GM18951 (cell line): ENCODE measurements at regions not wholly inside any gene's neighbourhood (a gene's known extent, or its start where the extent isn't known, plus 50 kb on each side); places are given as distances from the start of the nearest gene placed in this dataset.

Source experiments
- POLR2A ChIP-seq: IDR thresholded peaks from 4 replicates; pipeline ENCODE4 v1.6.1; 2011; ENCODE audit warnings: mild to moderate bottlenecking; ENCODE audit not compliant: insufficient read length, insufficient read depth; ENCODE audit errors: extremely low read depth
- in situ Hi-C: fragments of 300-500 bp; cut with MboI; formaldehyde crosslinking; loops from one replicate; pipeline ENCODE4 v1.12.0; 2022; ENCODE audit warnings: low sequenced_read_pairs, mixed read lengths, inconsistent platforms; ENCODE audit not compliant: unreplicated experiment

DNA sequence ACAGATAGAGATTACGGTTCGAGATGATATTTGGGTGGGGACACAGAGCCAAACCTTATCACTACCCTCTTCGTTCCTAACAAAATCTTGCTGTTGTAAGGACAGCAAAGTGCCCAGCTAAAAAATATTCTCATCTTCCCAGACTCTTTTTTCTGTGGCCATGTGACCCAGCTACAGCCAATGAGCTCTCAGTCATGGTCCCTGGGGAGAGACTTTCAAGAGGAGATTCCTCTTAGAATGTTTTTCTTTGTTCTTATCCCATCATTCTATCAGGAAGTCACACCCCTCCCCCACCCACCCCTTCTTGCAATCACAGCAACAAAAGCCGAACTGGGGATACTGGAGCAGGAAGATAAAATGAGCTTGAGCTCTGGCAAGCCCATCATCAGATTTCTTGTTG lies 247.1 kb downstream of the CHRM3 start:
- in situ Hi-C loops, result no loop called here
- TF ChIP-seq POLR2A, result no peak

DNA sequence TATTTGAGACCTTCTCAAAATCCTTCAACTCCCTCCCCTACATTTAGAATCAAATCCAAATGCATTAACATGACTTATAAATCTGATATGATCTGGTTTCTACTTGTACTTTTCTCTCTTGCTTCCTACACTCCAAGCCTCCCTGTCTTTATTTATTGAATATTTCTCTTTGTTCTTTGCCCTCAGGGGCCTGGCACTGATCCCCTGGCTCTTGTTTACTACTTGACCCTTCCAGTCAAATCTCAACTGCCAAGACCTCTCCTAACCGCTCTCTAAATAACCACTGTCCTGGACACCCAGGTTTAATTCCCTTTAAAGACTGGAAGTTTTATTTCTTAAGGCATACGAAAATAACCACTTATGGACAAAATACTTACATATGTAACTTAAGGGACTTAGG lies 248.9 kb downstream of the CHRM3 start:
- in situ Hi-C loops, result no loop called here

DNA sequence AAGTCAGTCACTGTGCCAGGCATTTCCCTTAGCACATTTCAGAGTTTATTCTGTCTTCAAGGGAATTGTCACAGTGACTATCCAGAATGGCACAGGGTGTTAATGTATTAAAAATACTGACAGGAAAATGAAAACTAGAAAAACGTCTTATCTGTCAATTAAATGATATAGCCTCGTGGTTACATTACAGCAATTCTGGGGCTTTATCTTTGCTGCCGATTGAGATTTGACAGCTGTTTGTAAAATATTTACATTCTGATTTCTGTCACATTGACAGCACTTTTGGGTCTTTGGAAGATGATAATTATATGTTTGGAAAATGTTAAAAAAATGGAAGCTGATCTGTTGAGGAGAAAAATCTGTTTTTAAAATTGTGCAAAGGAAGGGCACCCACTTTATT lies 250.0 kb downstream of the CHRM3 start:
- in situ Hi-C loops, result no loop called here

More for the DNA sequence above, 248.9 kb downstream of the CHRM3 start:
- TF ChIP-seq POLR2A, result no peak

DNA sequence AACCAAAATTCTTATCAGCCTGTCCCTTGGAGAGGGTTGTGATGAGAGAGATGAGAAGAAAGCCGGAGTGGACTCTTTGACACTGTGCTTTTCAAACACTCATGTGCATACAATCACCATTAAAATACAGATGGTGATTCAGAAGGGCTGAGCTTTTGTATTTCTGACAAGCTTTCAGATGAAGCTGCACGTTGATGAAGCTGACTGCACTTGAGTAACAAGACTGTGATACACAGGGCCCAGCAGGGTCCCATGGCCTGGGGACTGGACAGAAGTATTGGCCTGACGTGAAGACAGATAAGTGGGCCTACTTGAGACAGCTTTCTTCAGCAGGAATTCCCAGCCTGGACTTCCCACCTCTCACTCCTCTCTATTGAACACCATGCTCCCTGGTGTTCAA lies 258.2 kb downstream of the CHRM3 start:
- in situ Hi-C loops, result no loop called here
- no peak for TF ChIP-seq POLR2A

More for the DNA sequence above, 250.0 kb downstream of the CHRM3 start:
- TF ChIP-seq POLR2A, result no peak

DNA sequence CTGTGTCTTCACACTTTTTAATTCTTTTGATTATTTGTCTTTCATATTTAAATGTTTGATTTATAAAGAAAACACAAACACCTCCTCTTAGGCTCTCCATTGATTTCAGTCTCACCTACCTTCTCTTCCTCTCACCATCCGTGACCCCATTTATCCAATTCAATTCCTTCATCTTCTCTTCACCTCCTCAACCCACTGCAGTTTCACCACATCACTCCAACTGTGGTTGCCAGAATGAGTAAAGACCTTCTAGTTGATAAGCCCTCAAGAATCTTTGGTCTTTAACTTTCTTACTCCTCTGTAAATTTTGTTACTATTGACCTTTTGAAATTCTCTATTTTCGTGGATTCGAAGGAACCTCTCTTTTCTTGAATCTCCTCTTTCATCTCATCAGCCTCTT lies 260.7 kb downstream of the CHRM3 start:
- no peak for TF ChIP-seq POLR2A
- in situ Hi-C loops, result no loop called here

DNA sequence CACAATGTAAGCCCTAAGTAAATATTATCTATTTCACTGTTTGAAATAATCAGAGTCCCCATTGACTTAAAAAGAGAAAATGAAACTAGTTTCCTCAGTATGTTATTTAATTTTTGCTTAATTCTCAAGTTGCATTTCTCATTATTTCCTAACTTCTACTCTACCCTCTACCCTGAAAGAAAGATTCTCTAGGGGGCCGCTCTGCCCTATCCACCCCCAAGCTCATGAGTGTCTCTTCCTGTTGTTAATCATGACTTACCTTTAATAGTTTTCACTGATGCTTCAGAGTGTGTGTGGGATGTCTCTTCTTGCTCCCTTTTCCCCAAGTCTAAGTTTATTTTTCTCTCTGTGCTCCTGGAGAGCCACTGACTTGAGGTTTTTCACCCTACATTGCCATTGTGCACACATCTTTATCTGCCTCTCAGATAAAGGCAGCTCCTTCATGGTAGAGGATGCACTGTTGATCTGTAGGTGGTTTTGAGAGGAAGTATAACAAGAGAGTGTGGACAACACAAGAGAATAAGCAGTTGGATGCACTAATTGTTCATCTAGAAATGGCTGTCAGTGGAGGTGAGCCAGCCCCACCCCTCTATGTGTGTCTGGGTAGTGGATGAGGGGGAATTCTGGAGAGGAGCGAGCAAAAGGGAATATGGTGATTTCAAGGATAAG lies 261.7 kb downstream of the CHRM3 start:
- no peak for TF ChIP-seq POLR2A
- in situ Hi-C loops, result no loop called here

DNA sequence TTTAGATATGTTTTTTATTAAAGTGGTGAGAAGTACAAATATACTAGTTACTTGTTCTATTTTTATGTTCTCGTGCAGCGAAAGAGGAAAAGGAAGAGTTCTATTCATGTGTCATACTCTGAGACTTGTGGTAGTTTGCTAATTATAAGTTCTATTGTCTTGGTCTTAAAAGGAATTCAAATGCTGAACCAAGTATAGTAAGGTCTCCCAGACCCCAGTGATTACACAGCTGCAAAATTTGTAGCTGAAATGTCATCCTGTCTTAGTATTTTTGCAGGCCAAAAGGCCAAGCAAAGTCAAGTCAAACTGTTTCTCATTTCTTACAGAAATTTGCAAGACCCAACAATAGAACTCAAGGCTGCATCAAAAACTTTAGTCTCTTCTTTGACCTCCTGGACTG lies 268.7 kb downstream of the CHRM3 start:
- no peak for TF ChIP-seq POLR2A
- in situ Hi-C loops, result no loop called here

DNA sequence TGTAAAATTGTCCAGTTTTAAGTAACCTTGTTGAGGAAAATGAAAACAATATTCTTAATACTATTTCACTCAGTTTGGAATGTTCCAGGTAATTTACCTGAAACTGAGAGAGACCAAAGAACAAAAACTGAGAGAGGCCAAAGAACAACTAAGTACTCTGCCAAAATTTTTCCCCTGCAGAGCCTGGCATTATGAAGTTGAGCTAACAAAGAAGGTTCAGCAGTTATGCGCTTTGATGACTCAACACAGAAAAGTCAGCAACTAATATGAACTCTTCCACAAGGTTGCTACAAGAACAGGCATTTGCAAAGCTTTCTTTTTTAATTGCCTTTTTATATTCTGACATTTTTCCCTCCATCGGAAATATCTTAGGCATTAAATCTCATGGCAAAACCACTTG lies 270.9 kb downstream of the CHRM3 start:
- in situ Hi-C loops, result no loop called here
- no peak for TF ChIP-seq POLR2A

DNA sequence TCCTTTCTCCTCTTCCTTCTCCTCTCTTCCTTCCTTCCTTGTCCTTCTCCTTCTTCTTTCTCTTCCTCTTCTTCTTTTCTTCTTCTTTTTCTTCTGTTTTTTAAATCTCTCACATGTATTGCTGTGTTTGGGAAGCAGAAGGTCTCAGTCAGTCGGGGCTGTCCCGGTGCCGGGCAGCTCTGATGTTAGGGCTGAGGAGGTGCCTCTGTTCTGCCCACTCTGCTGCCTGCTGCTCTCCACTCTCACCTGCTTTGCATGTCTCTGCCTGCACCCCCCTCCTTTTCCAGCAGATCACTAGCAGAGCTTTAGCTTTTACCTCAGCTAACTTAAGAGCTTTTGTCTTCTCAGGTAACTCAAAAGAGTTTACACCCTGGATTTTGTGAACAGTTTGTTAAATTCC lies 276.6 kb downstream of the CHRM3 start:
- TF ChIP-seq POLR2A, result no peak
- in situ Hi-C loops, result no loop called here

DNA sequence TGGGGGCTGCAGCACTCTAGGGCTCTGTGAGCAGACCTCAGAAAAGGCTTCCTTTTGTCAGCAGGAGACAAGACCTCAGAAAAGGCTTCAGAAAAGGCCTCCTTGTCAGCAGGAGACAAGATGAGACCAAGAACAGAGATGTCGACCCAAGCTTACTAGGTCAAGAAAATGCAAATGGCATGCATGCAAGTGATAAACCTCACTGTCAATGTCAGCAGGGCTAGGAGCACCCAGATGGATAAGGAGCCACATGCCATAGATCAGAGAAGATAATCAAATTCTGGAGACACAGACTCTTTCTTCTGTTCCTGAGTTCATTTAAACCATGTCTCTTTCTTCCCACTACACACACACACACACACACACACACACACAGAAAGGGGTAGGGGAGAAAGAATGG lies 285.9 kb downstream of the CHRM3 start:
- TF ChIP-seq POLR2A, result no peak
- in situ Hi-C loops, result no loop called here

DNA sequence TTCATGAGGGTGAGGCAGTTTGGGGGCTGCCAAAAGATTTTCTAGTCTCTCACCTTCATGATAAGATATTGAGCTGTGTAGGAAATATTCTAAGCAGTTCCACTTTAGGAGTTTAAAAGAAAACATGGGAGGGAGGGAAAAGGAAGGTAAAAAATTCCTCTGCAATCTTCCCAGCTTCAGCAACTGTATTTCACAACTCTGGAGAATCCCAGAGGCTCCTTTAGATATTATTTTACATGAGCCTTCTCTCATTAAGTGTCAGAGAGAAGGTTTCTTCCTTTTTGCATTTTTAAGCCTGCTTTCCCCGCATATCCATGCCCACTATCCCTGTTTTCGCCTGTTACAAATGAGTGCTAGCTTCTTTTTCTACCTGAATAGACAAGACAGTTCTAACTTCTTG lies 289.4 kb downstream of the CHRM3 start:
- in situ Hi-C loops, result no loop called here
- TF ChIP-seq POLR2A, result no peak

DNA sequence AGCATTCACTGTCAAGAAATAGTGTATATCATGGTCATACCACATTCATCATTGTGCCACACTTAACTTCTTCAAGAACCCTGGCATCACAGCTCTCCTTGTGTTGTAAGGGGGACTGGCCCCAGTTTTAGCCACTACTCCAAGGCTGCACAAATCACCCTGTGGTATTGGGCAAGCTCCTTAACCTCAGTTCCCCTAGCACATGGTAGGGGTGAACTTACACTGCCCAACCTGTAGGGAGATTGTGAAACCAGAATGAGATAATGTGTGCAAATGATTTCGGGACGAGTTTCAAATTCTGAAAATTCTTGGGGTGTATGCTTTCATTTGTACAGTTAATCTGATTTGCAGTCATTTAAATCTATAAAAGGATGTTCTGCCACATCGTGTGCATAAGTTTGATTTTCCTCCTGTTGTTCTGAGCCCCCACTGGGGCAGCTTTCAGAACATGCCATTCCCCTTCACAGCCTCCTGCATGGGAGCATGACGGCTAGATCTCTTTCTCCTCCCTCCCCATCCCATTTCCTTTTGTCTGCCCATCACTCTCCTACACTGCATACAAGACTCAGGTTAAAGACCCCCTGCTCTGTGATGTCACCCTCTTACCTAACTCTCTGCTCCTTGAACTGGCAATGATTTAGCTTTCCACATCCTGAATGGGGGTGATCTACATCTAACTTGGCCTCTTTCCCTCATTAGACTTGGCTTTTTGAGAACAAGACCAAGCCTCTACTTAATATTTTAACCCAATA lies 290.3 kb downstream of the CHRM3 start:
- TF ChIP-seq POLR2A, result no peak
- in situ Hi-C loops, result no loop called here

DNA sequence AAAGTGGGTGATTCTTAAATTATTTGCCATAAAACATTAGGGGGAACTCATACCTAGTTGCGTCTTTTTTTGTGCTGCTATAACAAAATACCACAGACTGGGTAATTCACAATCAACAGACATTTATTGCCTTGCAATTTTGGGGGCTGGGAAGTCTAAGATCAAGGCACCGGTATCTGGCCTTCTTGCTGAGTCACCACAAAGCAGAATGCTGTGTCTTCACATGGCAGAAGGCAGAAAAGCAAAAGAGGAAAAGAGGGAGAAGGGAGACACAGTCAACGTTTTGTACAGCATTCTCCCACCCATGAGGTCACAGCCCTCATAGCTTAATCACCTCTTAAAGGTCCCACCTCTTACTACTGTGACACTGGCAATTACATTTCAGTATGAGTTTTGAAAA lies 291.0 kb downstream of the CHRM3 start:
- TF ChIP-seq POLR2A, result no peak
- in situ Hi-C loops, result no loop called here

DNA sequence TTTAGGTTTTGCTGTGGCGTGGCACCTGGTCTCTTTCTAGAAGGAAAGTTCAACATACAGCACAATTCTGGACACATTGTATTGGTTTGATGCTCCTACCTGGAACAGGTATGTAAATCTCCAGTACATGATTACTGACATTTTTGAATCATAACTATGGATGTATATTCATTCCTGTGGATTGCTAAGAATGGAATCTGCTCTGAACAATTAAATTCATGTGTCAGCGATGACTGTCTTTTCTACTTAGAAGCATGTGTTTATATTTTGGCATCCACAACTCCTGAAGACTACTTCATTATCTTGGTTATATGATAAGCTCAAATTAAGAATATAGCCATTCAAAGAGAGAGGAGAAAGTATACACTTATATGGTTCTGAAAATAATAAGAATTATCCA lies 291.8 kb downstream of the CHRM3 start:
- in situ Hi-C loops, result no loop called here
- TF ChIP-seq POLR2A, result no peak

DNA sequence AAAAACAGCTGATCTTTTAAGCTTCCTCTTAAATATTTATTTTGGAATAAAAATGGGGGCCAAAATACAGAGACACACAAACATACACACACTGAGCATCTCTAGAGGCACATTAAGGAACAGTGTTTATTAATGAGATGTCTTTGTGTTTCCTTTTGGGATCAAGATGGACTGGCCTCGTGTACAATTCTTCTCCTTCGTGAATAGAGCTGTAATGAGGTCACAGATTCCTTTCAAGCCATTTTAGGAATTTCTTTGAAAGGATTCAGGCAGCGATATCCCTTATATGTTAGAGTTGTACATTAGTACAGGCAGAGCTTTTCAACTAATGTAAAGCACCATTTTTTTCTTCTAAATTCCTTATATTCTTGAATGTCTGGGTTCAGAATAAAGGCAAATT lies 295.7 kb downstream of the CHRM3 start:
- no peak for TF ChIP-seq POLR2A
- in situ Hi-C loops, result no loop called here

DNA sequence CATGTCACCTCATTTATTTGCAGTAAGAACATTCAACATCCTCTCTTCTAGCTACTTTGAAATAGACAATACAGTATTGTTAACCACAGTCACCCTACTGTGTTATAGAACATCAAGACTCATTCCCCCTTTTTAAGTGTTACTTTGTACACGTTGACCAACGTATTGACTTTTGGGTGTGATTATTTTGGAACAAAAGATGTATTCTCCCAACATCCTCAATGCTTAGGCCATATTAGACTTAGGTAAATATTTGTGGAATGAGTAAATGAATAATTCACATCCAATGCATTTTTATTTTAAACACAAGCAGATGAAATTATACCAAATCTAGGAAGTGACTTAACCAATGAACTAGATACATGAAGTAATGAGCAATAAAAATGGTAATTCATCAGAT lies 296.6 kb downstream of the CHRM3 start:
- in situ Hi-C loops, result no loop called here
- TF ChIP-seq POLR2A, result no peak
